ENCODE measurements at regions not wholly inside any gene's neighbourhood (a gene's known extent, or its start where the extent isn't known, plus 50 kb on each side); places are given as distances from the start of the nearest gene placed in this dataset.

- H3K36me3 ChIP-seq = no peaks in the 10 kb centered on the region
- TF ChIP-seq CTCF (IDR thresholded peaks at IDR 0.05; ENCODE audit: low read depth, low read length) = no peak
- no peak for DNase-seq
- H3K27ac ChIP-seq = no peak overlapping the region
- H3K9me3 ChIP-seq (ENCODE audit: severe bottlenecking) = no peaks in the 10 kb centered on the region
- no peaks in the 10 kb centered on the region for H3K27me3 ChIP-seq (ENCODE audit: insufficient read depth, low read depth, severe bottlenecking)
- H3K4me3 ChIP-seq (ENCODE audit: low read depth, low read length) = no peak overlapping the region
Observed at GRCh38 chr11:28999620-29000019, 891.4 kb downstream of the METTL15 start.

- TF ChIP-seq CTCF (IDR thresholded peaks at IDR 0.05; ENCODE audit: low read depth, low read length) = no peak
- DNase-seq = no peak
- Histone ChIP-seq H3K9me3 (ENCODE audit: severe bottlenecking) (no peaks in the 10 kb centered on the region), H3K27ac (no peak overlapping the region), H3K27me3 (ENCODE audit: insufficient read depth, low read depth, severe bottlenecking) (no peaks in the 10 kb centered on the region), H3K4me3 (ENCODE audit: low read depth, low read length) (no peak overlapping the region), H3K36me3 (no peaks in the 10 kb centered on the region)
Observed at GRCh38 chr11:28992996-28993395, 884.8 kb downstream of the METTL15 start.

GRCh38 chr11:28984231-28984630, 876.0 kb downstream of the METTL15 start:
- Histone ChIP-seq H3K27ac (no peak overlapping the region), H3K9me3 (ENCODE audit: severe bottlenecking) (no peaks in the 10 kb centered on the region), H3K27me3 (ENCODE audit: insufficient read depth, low read depth, severe bottlenecking) (no peaks in the 10 kb centered on the region), H3K36me3 (no peaks in the 10 kb centered on the region), H3K4me3 (ENCODE audit: low read depth, low read length) (no peak overlapping the region)
- DNase-seq = no peak
- TF ChIP-seq CTCF (IDR thresholded peaks at IDR 0.05; ENCODE audit: low read depth, low read length) = no peak

- no peak for TF ChIP-seq CTCF (IDR thresholded peaks at IDR 0.05; ENCODE audit: low read depth, low read length)
- Histone ChIP-seq H3K27me3 (ENCODE audit: insufficient read depth, low read depth, severe bottlenecking) (no peaks in the 10 kb centered on the region), H3K9me3 (ENCODE audit: severe bottlenecking) (no peaks in the 10 kb centered on the region), H3K36me3 (no peaks in the 10 kb centered on the region), H3K4me3 (ENCODE audit: low read depth, low read length) (no peak overlapping the region), H3K27ac (no peak overlapping the region)
- no peak for DNase-seq
Observed at GRCh38 chr11:28983780-28984179, 875.6 kb downstream of the METTL15 start.

GRCh38 chr11:28981381-28981780, 873.2 kb downstream of the METTL15 start:
- Histone ChIP-seq H3K27ac (no peak overlapping the region), H3K27me3 (ENCODE audit: insufficient read depth, low read depth, severe bottlenecking) (no peaks in the 10 kb centered on the region), H3K36me3 (no peaks in the 10 kb centered on the region), H3K9me3 (ENCODE audit: severe bottlenecking) (no peaks in the 10 kb centered on the region), H3K4me3 (ENCODE audit: low read depth, low read length) (no peak overlapping the region)
- TF ChIP-seq CTCF (IDR thresholded peaks at IDR 0.05; ENCODE audit: low read depth, low read length) = no peak
- DNase-seq = no peak

- no peaks in the 10 kb centered on the region for H3K9me3 ChIP-seq (ENCODE audit: severe bottlenecking)
- H3K4me3 ChIP-seq (ENCODE audit: low read depth, low read length) = no peak overlapping the region
- no peaks in the 10 kb centered on the region for H3K36me3 ChIP-seq
- TF ChIP-seq CTCF (IDR thresholded peaks at IDR 0.05; ENCODE audit: low read depth, low read length) = no peak
- no peaks in the 10 kb centered on the region for H3K27me3 ChIP-seq (ENCODE audit: insufficient read depth, low read depth, severe bottlenecking)
- DNase-seq = no peak
- H3K27ac ChIP-seq = no peak overlapping the region
Observed at GRCh38 chr11:28976801-28977145, 868.6 kb downstream of the METTL15 start.
